CD4-positive, alpha-beta T cell (primary cell): ENCODE measurements at regions not wholly inside any gene's neighbourhood (a gene's known extent, or its start where the extent isn't known, plus 50 kb on each side); places are given as distances from the start of the nearest gene placed in this dataset.

Experiments
- ATAC-seq: fragments of 200-7000 bp; cut with Tn5 transposase; one replicate; pipeline ENCODE4 v1.10.0; 2022; ENCODE audit warnings: mild to moderate bottlenecking; ENCODE audit not compliant: poor library complexity
- CTCF ChIA-PET: fragments of 350-600 bp; sonication (Branson Sonifier 250); formaldehyde crosslinking; loops from one replicate; lab custom pipeline; 2021; ENCODE audit warnings: antibody characterized with exemption, inconsistent platforms; lab: Charles Lee
- POLR2A ChIA-PET: fragments of 350-600 bp; sonication (Branson Sonifier 250); formaldehyde crosslinking; loops from one replicate; lab custom pipeline; 2021; ENCODE audit warnings: antibody characterized with exemption, inconsistent platforms; lab: Charles Lee
- DNase-seq, 14 experiments: peaks; one replicate each; pipeline ENCODE4 v3.0.0-alpha.2; 2013 to 2020; ENCODE audit warnings: mixed read lengths in 2 of 14
- H3K27ac ChIP-seq, 2 donors: one replicate each; pipeline versions ENCODE4 v1.5.1 to v1.7.0; 2013; ENCODE audit warnings: low read length in 2 of 2, low read depth in 1 of 2, mild to moderate bottlenecking in 1 of 2
- H3K27me3 ChIP-seq, 2 experiments: 1 replicate in 1 of 2; 2 replicates in 1 of 2; pipeline versions ENCODE4 v1.6.1 to v1.7.0; 2013; ENCODE audit warnings: low read length in 2 of 2, control low read depth in 1 of 2, mild to moderate bottlenecking in 1 of 2, moderate library complexity in 1 of 2; ENCODE audit not compliant: insufficient read depth in 2 of 2, control insufficient read depth in 1 of 2
- H3K36me3 ChIP-seq: one replicate; pipeline ENCODE4 v1.6.1; 2013; ENCODE audit warnings: low read length, control low read depth; ENCODE audit not compliant: insufficient read depth
- H3K4me1 ChIP-seq: one replicate; pipeline ENCODE4 v1.6.1; 2013; ENCODE audit warnings: low read length, control low read depth; ENCODE audit not compliant: insufficient read depth
- H3K4me3 ChIP-seq: one replicate; pipeline ENCODE4 v1.5.1; 2013; ENCODE audit warnings: mild to moderate bottlenecking, low read length, moderate library complexity
- H3K9me3 ChIP-seq, 2 experiments: 1 replicate in 1 of 2; 2 replicates in 1 of 2; pipeline versions ENCODE4 v1.6.1 to v1.7.0; 2013; ENCODE audit warnings: low read length in 2 of 2, mild to moderate bottlenecking in 2 of 2, control low read depth in 1 of 2, moderate library complexity in 1 of 2; ENCODE audit not compliant: control insufficient read depth in 1 of 2, insufficient read depth in 1 of 2
- H3K27ac Mint-ChIP-seq: one replicate; pipeline ENCODE4 v1.8.0; 2020; ENCODE audit warnings: mixed read lengths
- H3K27me3 Mint-ChIP-seq: one replicate; pipeline ENCODE4 v1.8.0; 2021; ENCODE audit warnings: mixed read lengths
- H3K36me3 Mint-ChIP-seq: one replicate; pipeline ENCODE4 v1.8.0; 2021; ENCODE audit warnings: low read depth, mixed read lengths
- H3K4me1 Mint-ChIP-seq: one replicate; pipeline ENCODE4 v1.8.0; 2021; ENCODE audit warnings: low read depth, mixed read lengths
- H3K4me3 Mint-ChIP-seq: one replicate; pipeline ENCODE4 v1.8.0; 2020; ENCODE audit warnings: mild to moderate bottlenecking, mixed read lengths
- H3K9me3 Mint-ChIP-seq: one replicate; pipeline ENCODE4 v1.8.0; 2020; ENCODE audit warnings: mixed read lengths
- CTCF ChIP-seq: fragments of 200-600 bp; IDR thresholded peaks from one replicate; pipeline ENCODE4 v1.8.0; 2022; ENCODE audit warnings: antibody characterized with exemption, mild to moderate bottlenecking
- intact Hi-C, 2 experiments: fragments of 100-400 bp; cut with DNase I in 1 of 2; cut with micrococcal nuclease in 1 of 2; formaldehyde crosslinking; loops; one replicate each; pipeline versions ENCODE4 v1.15.1 to v1.9.0; 2023 to 2025; cut with DNase I, micrococcal nuclease

DNA sequence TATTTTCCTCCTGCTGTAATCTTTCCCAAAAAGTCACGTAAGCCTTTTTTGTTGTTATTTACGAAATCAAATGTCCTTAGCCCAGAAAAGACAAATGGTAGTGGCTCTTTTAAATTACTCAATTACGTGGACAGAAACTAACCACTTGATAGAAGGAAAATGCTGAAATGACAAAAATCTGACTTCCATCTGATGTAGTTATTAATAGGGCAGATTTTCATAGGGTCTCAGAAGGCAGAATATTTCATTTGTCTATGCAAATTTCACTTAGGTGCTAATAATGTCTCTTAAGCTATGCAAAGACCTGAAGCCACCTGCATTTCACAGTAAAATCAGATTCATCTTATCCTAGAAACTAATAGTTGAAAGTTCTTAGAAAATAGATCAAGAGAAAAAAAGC, 295.7 kb downstream of the TMA16 start:
- H3K27me3 ChIP-seq: no peaks in the 10 kb centered on the region
- no peak for TF ChIP-seq CTCF
- Mint-ChIP-seq H3K4me3 (no peak overlapping the region), H3K36me3 (no peaks in the 10 kb centered on the region), H3K4me1 (no peaks in the 10 kb centered on the region), H3K27me3 (no peaks in the 10 kb centered on the region), H3K27ac (no peak overlapping the region), H3K9me3 (no peaks in the 10 kb centered on the region)
- ChIA-PET CTCF (no interaction called here), POLR2A (no interaction called here)
- no peak overlapping the region for H3K27ac ChIP-seq
- intact Hi-C loops: no loop called here
- ATAC-seq: no peak
- H3K4me3 ChIP-seq: no peak overlapping the region
- no peaks in the 10 kb centered on the region for H3K4me1 ChIP-seq
- no peaks in the 10 kb centered on the region for H3K9me3 ChIP-seq
- H3K36me3 ChIP-seq: no peaks in the 10 kb centered on the region
- DNase-seq: no peak

- ChIA-PET CTCF (no interaction called here), POLR2A (no interaction called here)
- Histone ChIP-seq H3K27ac (no peak overlapping the region), H3K4me1 (no peaks in the 10 kb centered on the region), H3K4me3 (no peak overlapping the region), H3K27me3 (no peaks in the 10 kb centered on the region), H3K36me3 (no peaks in the 10 kb centered on the region), H3K9me3 (no peaks in the 10 kb centered on the region)
- no peaks in the 10 kb centered on the region for H3K9me3 Mint-ChIP-seq
- intact Hi-C loops: no loop called here
- no peaks in the 10 kb centered on the region for H3K36me3 Mint-ChIP-seq
- H3K4me3 Mint-ChIP-seq: no peak overlapping the region
- no peak for DNase-seq
- TF ChIP-seq CTCF: no peak
- ATAC-seq: no peak
- H3K27me3 Mint-ChIP-seq: no peaks in the 10 kb centered on the region
- no peak overlapping the region for H3K27ac Mint-ChIP-seq
- no peaks in the 10 kb centered on the region for H3K4me1 Mint-ChIP-seq
These were observed 301.4 kb downstream of the TMA16 start for GRCh38 chr4:163795885-163796284.

DNA sequence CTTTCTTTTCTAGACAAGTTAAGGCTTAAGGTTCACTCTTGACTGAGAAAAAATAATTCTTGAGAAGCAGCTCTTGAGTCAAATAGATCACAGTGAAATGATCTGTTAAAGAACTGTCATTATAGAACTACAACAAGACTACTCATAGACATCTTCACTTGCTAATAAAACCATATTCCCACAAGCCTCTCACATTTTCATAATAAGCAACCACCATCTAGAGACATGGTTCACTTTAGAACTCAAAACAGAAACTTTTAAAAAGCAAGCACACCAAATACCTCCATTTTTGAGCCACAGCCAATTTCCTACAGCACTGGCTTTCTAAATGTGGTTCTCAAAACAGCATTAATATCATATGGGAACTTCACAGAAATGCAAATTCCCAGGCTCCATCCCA, 309.5 kb downstream of the TMA16 start:
- H3K27me3 Mint-ChIP-seq: no peaks in the 10 kb centered on the region
- no peak overlapping the region for H3K27ac Mint-ChIP-seq
- Histone ChIP-seq H3K4me1 (no peaks in the 10 kb centered on the region), H3K4me3 (no peak overlapping the region), H3K9me3 (no peaks in the 10 kb centered on the region), H3K36me3 (no peaks in the 10 kb centered on the region), H3K27ac (no peak overlapping the region), H3K27me3 (no peaks in the 10 kb centered on the region)
- ChIA-PET POLR2A (no interaction called here), CTCF (no interaction called here)
- ATAC-seq (no peak), DNase-seq (no peak)
- no peaks in the 10 kb centered on the region for H3K4me1 Mint-ChIP-seq
- TF ChIP-seq CTCF: no peak
- no peaks in the 10 kb centered on the region for H3K36me3 Mint-ChIP-seq
- H3K4me3 Mint-ChIP-seq: no peak overlapping the region
- intact Hi-C loops: no loop called here
- H3K9me3 Mint-ChIP-seq: no peaks in the 10 kb centered on the region
